Activated CD4-positive, CD25-positive, alpha-beta regulatory T cell (primary cell): ENCODE measurements at regions not wholly inside any gene's neighbourhood (a gene's known extent, or its start where the extent isn't known, plus 50 kb on each side); places are given as distances from the start of the nearest gene placed in this dataset.

Source experiments
- DNase-seq, 4 experiments: peaks; one replicate each; lab custom pipeline; 2025; lab: John Stamatoyannopoulos, UW

- DNase-seq = no peak
These were observed 491.2 kb downstream of the COG6 start for GRCh38 chr13:40146611-40147117.

- no peak for DNase-seq
These were observed 492.6 kb downstream of the COG6 start for GRCh38 chr13:40148101-40148500.

DNA sequence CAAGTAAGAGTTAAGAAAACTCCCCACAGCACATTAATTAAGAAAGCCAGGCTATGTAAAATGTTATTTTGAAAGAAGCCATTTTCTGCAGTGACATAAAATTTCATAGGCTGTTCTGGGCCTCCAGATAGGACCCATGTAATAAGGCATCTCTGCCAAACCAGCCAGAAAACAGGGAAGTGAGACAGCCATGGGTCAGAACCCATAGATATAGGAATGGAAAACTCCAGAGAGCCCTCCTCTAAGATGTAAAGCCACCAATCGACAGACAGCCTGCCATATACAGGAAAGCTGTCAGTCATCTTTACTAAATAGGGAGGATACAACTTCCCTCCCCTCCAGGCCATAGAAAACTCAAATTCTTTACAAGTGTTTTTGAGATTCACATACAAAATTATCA is 493.3 kb downstream of the COG6 start:
- DNase-seq = no peak

- no peak for DNase-seq
These were observed 494.3 kb downstream of the COG6 start for GRCh38 chr13:40149611-40150274.

GRCh38 chr13:40151673-40152072 is 496.2 kb downstream of the COG6 start:
- no peak for DNase-seq

DNA sequence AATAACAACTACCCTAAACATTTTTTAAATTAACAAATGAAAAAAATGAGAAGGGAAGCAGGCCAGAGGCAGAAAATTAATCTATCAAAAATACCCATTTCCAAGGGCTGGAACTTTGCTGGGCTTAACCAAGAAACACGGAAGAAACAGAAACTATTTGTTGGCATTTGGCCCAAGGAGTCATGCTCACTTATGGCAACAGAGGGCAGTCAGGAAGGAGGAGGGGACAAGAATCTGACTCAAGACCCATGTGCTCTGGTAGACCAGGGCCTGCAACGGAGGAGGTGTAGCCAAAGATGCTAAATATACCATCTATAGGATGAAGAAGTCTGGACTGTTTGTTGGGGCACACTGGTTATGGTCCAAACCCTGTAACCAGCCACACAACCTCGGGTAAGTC is 496.7 kb downstream of the COG6 start:
- DNase-seq = no peak

DNA sequence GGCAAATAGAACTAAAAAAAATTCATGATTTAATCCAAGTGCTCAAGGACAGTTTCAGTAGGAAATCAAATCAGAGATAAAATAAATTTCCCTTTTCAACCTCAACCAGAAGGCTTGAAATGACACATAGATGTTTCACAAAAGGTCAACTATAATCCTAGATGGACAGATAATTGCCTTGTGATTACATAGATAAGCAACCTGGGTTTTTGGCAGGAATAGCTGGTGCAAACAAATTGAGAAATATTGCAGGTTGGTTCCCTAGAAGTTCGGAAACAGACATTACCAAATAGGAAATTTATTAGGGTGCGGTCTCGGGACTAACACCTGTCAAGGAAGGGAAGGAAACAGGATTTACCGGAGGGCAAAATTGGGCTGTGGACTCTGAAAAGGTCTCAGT is 497.5 kb downstream of the COG6 start:
- DNase-seq = no peak

- DNase-seq = peak in 1 of 4 experiments; percentile 12
These were observed 498.1 kb downstream of the COG6 start for GRCh38 chr13:40153516-40153915.

DNA sequence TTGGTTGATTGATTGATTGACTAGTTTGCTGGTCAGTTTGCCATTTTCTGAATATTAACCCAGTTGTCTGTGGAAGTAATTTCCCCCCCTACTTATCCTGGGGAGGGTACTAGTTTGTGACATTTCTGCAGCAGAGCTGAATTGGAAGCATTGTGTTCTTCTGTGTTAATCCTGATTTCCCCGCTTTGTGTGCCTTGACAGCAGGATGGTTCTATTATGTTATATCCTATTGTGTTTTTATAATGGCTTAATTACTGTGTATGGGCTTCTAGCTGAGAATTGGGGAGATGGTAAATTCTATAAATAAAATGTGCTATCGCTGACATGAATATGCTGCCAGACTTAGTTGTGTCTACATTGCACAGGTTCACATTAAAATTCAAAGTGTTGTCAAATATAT is 499.7 kb downstream of the COG6 start:
- DNase-seq = no peak

DNA sequence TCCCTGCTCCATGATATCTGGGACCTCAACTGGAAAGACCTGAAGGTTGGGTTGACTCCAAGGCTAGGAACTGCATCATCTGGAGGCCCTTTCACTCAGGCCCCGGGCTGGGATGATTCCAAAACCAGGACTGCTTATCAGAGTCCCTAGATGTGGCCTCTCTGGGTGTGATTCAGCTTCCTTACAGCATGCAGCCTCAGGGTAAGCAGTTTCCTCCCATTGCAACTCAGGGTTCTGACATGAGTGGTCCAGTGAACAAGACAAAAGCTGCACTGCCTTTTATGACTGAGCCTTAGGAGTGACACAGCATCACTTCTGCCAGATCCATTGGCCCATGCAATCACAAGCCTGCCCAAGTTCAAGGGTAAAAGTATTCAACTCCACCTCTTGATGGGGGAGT is 502.8 kb downstream of the COG6 start:
- DNase-seq = no peak

DNA sequence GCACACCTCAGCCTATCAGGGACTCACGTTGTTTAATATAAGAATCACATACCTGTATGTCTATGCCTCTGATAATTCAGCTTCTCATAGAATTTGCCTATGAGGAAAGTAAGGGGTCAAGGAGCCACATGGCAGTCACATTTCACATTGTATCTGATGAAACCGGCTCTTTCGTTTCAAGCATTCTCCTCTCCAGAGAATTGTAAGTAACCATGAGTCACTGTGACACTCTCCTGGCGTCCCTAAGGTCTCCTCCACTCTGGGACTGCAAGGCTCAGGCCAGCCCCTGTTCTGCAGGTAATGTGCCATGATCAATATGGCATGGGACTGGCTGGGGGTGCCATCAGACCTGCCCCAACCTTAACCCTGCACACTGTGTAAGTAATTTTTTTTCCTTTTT is 503.3 kb downstream of the COG6 start:
- no peak for DNase-seq

DNA sequence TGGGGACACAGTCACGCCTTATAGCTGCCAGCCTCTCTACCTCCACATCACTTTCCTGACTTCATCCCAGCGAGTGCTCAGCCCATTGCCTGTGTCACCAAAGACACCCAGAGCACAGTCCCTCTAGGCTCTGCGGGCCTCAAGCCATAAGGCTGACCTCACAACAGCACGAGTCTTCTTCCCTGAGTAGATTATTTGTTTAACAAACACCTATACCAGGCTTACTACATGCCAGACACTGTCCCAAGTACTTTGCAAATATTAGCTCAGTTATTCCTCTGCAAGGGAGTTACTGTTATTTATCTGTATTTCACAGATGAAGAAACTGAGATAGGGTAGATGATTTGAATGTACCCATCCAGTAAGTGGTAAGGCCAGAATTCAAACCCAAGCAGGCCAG is 504.3 kb downstream of the COG6 start:
- DNase-seq = no peak

- no peak for DNase-seq
These were observed 505.3 kb downstream of the COG6 start for GRCh38 chr13:40160618-40161350.

- DNase-seq = no peak
These were observed 505.1 kb downstream of the FOXO1 start for GRCh38 chr13:40161351-40161810.

GRCh38 chr13:40161931-40162330 is 504.5 kb downstream of the FOXO1 start:
- DNase-seq = no peak

- DNase-seq = no peak
These were observed 503.1 kb downstream of the FOXO1 start for GRCh38 chr13:40163066-40164000.

- no peak for DNase-seq
These were observed 502.3 kb downstream of the FOXO1 start for GRCh38 chr13:40164133-40164532.

DNA sequence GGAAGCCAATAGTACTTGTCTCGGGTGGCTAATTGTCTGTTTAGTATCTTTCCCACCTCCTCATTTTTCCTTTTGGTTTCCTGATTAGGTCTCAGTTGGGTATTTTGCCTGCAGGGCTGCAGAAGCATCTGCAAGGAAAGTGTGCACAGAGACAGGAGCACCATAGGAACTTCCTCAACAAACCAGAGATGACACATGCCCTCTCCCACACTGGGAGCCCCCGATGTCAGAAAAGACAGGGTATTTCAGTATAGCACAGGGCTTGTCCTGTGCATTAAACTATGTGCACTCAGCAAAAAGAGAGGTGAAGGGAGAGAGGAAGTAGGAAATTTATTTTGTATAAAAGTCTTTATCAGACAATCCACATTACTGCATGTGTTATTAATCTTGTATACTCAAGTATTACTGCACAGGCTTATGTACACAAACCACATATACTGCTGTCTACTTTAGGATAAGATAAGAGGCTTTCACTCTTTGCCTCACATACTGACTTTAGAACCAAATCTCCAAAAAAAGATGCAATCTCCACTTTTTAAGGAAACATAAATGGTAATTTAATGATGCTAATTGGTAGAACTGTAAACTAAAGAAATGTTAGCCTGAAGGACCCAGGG is 501.0 kb downstream of the FOXO1 start:
- DNase-seq = no peak

GRCh38 chr13:40167327-40167726 is 499.1 kb downstream of the FOXO1 start:
- no peak for DNase-seq

- DNase-seq = no peak
These were observed 497.8 kb downstream of the FOXO1 start for GRCh38 chr13:40168425-40169166.

- no peak for DNase-seq
These were observed 497.0 kb downstream of the FOXO1 start for GRCh38 chr13:40169476-40169875.
